Hematopoietic multipotent progenitor cell (in vitro differentiated cells): ENCODE measurements at regions not wholly inside any gene's neighbourhood (a gene's known extent, or its start where the extent isn't known, plus 50 kb on each side); places are given as distances from the start of the nearest gene placed in this dataset. TPM values are rescaled to one million over a fixed set of nuclear protein-coding genes. Genes with fewer than 3 reads are reported as not detected.

Experiments used
- small RNA-seq: library from RNA; depleted of rRNA; stranded (forward); fragments of <200 nt; gene quantifications from one replicate; pipeline ENCODE3, GENCODE V24; 2012

Small RNA genes lying in the stretch of these regions (small RNA-seq; reads per million reads assigned to genes)
- gene RF00263 (not detected), gene RF00411 (not detected), gene RF00440 (not detected), gene RF02271 (not detected), gene RPL18AP17 (not detected)
